ENCODE measurements at regions not wholly inside any gene's neighbourhood (a gene's known extent, or its start where the extent isn't known, plus 50 kb on each side); places are given as distances from the start of the nearest gene placed in this dataset.

DNA sequence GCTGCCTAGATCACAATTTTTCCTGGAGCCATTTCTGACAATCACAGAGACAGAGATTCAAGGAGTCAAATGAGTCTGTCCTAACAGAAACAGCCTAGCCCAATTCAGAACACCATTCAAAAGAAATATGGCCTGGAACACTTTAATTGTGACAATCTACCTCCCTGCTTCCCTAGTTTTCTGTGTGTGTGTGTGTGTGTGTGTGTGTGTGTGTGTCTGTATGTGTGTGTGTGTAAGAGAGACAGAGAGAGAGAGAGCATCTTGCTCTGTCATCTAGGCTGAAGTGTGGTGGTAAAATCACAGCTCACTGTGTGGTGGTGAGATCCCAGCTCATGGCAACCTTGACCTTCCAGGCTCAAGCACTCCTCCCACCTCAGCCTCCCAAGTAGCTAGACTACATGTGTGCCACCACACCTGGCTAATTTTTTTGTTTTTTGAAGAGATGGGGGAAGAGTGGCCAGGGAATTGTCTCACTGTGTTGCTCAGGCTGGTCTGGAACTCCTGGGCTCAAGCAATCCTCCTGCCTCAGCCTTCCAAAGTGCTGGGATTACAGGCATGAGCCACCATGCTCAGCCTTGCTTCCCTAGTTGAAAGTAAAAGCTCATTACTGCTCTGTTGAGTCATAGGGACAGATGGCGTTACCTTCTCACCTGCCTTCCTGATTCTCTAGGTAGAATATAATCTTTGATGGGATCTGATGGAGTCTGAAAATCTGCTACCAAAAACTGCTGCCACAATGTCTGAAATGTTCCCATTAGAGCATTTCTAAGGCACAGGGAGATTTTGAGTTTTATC lies 89.6 kb upstream of the BEND6 start:
- TF ChIP-seq, protein P1, sequence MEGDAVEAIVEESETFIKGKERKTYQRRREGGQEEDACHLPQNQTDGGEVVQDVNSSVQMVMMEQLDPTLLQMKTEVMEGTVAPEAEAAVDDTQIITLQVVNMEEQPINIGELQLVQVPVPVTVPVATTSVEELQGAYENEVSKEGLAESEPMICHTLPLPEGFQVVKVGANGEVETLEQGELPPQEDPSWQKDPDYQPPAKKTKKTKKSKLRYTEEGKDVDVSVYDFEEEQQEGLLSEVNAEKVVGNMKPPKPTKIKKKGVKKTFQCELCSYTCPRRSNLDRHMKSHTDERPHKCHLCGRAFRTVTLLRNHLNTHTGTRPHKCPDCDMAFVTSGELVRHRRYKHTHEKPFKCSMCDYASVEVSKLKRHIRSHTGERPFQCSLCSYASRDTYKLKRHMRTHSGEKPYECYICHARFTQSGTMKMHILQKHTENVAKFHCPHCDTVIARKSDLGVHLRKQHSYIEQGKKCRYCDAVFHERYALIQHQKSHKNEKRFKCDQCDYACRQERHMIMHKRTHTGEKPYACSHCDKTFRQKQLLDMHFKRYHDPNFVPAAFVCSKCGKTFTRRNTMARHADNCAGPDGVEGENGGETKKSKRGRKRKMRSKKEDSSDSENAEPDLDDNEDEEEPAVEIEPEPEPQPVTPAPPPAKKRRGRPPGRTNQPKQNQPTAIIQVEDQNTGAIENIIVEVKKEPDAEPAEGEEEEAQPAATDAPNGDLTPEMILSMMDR (IDR thresholded peaks at IDR 0.05; ENCODE audit: insufficient read depth, low read depth, low read length, missing control alignments) = no peak

DNA sequence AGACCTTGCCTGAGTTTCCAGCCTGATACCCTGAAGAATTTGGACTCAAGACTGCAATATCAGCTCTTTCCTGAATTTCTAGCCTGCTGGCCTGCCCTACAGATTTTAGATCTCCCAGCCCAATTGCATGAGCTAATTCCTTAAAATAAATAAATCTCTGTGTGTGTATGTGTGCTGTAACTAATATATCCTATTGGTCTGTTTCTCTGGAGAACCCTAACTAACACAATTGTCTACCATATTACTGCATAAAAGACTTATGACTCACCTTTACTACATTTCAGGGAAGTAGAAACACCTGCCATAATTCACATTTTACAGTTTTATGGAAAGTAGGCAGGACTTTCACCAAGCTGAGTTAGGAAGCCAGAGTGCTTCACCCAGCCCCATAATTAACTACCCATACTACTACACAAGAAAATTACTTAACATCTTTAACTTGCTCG lies 90.7 kb upstream of the BEND6 start:
- no peak for DNase-seq (ENCODE audit: low read depth)
- no peak overlapping the region for H3K4me3 ChIP-seq (ENCODE audit: low read depth, low read length)
- TF ChIP-seq, protein P1 (IDR thresholded peaks at IDR 0.05; ENCODE audit: insufficient read depth, low read depth, low read length, missing control alignments) = no peak

More for the DNA sequence above, 89.6 kb upstream of the BEND6 start:
- no peak for DNase-seq (ENCODE audit: low read depth)
- H3K4me3 ChIP-seq (ENCODE audit: low read depth, low read length) = no peak overlapping the region

DNA sequence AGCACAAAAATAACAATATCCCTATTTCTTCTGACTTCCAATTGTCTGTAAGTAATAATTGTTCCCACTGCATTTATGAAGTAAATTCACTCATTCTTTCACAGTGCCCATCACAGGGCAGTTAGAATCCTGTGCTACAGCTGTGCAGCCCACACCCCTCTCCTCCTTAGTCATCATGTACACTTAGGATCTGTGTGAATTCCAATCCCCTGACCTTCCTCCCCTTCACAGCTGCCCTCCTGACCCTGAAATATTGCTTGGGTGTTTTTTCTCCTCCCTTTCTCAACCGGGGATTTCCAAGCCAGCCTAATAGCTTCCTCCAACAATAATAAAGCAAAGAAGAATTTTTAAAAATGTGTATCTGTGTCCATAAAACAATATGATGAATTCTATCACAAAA lies 91.5 kb upstream of the BEND6 start:
- H3K4me3 ChIP-seq (ENCODE audit: low read depth, low read length) = no peak overlapping the region
- TF ChIP-seq, protein P1 (IDR thresholded peaks at IDR 0.05; ENCODE audit: insufficient read depth, low read depth, low read length, missing control alignments) = no peak
- no peak for DNase-seq (ENCODE audit: low read depth)

DNA sequence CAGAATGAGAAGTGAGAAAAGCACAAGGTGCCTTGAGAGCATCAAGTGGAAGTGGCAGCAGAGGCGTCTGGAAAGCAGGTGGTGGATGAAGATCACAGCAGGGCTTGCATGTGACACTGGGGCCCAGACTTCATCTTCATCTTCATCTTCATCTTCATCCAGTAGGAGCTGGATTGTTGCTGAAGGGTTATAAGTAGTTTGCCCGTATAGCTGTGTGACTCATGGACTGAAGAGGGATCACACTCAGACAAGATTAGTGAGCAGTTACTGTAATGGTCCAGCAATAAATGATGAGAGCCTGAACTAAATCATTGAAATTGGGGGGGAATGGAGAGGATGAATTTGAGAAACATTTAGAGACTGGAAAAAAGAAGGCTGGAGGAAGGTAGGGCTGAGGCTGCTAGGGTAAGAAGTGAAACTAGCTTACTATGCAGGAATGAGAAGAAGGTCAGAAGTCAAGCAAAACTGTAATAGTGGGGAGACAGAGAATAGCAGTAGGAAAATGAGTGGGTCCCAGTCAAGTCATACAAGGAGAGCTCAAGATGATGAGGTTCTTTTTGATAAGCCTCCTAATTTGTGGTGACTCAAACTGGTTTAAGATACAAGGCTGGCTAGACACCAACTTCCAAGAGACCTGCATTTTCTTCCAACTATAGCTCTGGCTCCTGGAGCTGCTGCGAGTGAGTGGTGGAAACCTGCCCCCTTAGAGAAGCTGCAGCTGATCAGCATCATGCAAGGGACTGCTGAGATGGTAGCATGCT lies 92.3 kb upstream of the BEND6 start:
- TF ChIP-seq, protein P1 (IDR thresholded peaks at IDR 0.05; ENCODE audit: insufficient read depth, low read depth, low read length, missing control alignments) = no peak
- no peak overlapping the region for H3K4me3 ChIP-seq (ENCODE audit: low read depth, low read length)
- DNase-seq (ENCODE audit: low read depth) = no peak

DNA sequence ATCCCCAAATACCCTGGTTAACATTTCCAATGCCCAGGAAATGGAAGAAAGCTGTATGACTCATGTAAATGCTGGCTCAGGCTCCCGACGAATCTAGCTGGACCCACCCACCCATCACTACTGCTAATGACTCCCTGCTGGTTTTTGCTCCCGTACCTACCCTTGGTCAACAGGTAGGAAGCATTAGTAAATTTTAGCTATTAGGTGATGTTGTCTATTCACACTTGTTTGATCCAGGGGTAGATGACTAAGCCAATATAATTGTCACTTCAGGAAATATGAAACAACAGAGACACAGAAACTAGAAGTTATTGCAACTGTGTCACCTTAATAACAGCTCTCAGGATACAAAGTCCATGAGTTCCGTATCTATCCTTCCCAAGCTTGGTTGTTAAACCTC lies 94.4 kb upstream of the BEND6 start:
- TF ChIP-seq, protein P1 (IDR thresholded peaks at IDR 0.05; ENCODE audit: insufficient read depth, low read depth, low read length, missing control alignments) = no peak
- no peak overlapping the region for H3K4me3 ChIP-seq (ENCODE audit: low read depth, low read length)
- DNase-seq (ENCODE audit: low read depth) = no peak

DNA sequence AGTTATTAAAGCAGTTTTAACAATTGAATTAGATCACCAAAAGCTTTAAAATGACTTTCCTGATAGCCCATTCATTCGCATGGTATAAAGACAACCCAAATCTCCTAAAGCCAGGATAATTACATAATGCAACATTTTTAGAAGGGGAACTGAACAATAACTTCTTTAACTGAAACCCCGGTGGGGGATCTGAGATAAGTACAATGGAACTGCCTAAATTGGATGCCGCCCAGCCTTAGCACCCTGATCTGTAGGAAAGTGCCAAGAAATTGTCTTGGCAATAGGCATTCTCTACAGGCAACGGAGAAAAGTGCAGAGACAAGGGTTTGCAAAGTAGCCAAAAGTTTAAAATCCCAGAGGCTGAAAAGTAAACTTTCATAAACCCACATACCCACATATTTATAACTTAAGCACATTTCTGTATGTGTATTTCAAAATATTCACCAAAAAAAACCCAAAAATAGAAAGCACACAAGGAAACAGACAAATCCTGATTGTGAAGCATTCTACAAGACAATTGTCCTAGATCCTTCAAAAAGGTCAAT lies 98.8 kb upstream of the BEND6 start:
- TF ChIP-seq, protein P1 (IDR thresholded peaks at IDR 0.05; ENCODE audit: insufficient read depth, low read depth, low read length, missing control alignments) = no peak
- DNase-seq (ENCODE audit: low read depth) = no peak

More for the DNA sequence above, 98.8 kb upstream of the BEND6 start:
- H3K4me3 ChIP-seq (ENCODE audit: low read depth, low read length) = no peak overlapping the region
